ENCODE measurements at regions not wholly inside any gene's neighbourhood (a gene's known extent, or its start where the extent isn't known, plus 50 kb on each side); places are given as distances from the start of the nearest gene placed in this dataset.

- no peak for DNase-seq (ENCODE audit: low read depth in 1 of 2, low spot score in 1 of 2)
- Histone ChIP-seq H3K27ac (replicated peaks) (no peak overlapping the region), H3K27me3 (ENCODE audit: insufficient read depth, poor library complexity, severe bottlenecking) (no peaks in the 10 kb centered on the region), H3K4me3 (replicated peaks; ENCODE audit: insufficient read depth, low read length) (no peak overlapping the region)
- no peak for TF ChIP-seq SPI1 (IDR thresholded peaks at IDR 0.05; ENCODE audit: borderline replicate concordance, low read depth)
- TF ChIP-seq GABPA (IDR thresholded peaks at IDR 0.05; ENCODE audit: low read depth), result no peak
- no peak for TF ChIP-seq REST (IDR thresholded peaks at IDR 0.05; ENCODE audit: insufficient replicate concordance, low read depth)
- no peak for TF ChIP-seq CTCF (IDR thresholded peaks at IDR 0.05; ENCODE audit: insufficient read depth, low read length)
- TF ChIP-seq POLR2AphosphoS5 (IDR thresholded peaks at IDR 0.05; ENCODE audit: low read depth), result no peak
These were observed 373.4 kb upstream of the NOX3 start for GRCh38 chr6:155828989-155829388.

GRCh38 chr6:155818698-155819097, 363.1 kb upstream of the NOX3 start:
- TF ChIP-seq POLR2AphosphoS5 (IDR thresholded peaks at IDR 0.05; ENCODE audit: low read depth), result no peak
- no peak for TF ChIP-seq SPI1 (IDR thresholded peaks at IDR 0.05; ENCODE audit: borderline replicate concordance, low read depth)
- TF ChIP-seq REST (IDR thresholded peaks at IDR 0.05; ENCODE audit: insufficient replicate concordance, low read depth), result no peak
- TF ChIP-seq GABPA (IDR thresholded peaks at IDR 0.05; ENCODE audit: low read depth), result no peak
- TF ChIP-seq CTCF (IDR thresholded peaks at IDR 0.05; ENCODE audit: insufficient read depth, low read length), result no peak
- Histone ChIP-seq H3K27ac (replicated peaks) (no peak overlapping the region), H3K27me3 (ENCODE audit: insufficient read depth, poor library complexity, severe bottlenecking) (no peaks in the 10 kb centered on the region), H3K4me3 (replicated peaks; ENCODE audit: insufficient read depth, low read length) (no peak overlapping the region)
- no peak for DNase-seq (ENCODE audit: low read depth in 1 of 2, low spot score in 1 of 2)

- Histone ChIP-seq H3K27ac (replicated peaks) (no peak overlapping the region), H3K27me3 (ENCODE audit: insufficient read depth, poor library complexity, severe bottlenecking) (no peaks in the 10 kb centered on the region), H3K4me3 (replicated peaks; ENCODE audit: insufficient read depth, low read length) (no peak overlapping the region)
- DNase-seq (ENCODE audit: low read depth in 1 of 2, low spot score in 1 of 2), result no peak
- TF ChIP-seq POLR2AphosphoS5 (IDR thresholded peaks at IDR 0.05; ENCODE audit: low read depth), result no peak
- TF ChIP-seq CTCF (IDR thresholded peaks at IDR 0.05; ENCODE audit: insufficient read depth, low read length), result no peak
- no peak for TF ChIP-seq GABPA (IDR thresholded peaks at IDR 0.05; ENCODE audit: low read depth)
- TF ChIP-seq SPI1 (IDR thresholded peaks at IDR 0.05; ENCODE audit: borderline replicate concordance, low read depth), result no peak
- no peak for TF ChIP-seq REST (IDR thresholded peaks at IDR 0.05; ENCODE audit: insufficient replicate concordance, low read depth)
These were observed 357.9 kb upstream of the NOX3 start for GRCh38 chr6:155813548-155813947.
